Esophagus muscularis mucosa (tissue), 4 donors: ENCODE measurements at regions not wholly inside any gene's neighbourhood (a gene's known extent, or its start where the extent isn't known, plus 50 kb on each side); places are given as distances from the start of the nearest gene placed in this dataset.

Experiments used
- DNase-seq: peaks from one replicate; pipeline ENCODE4 v3.0.0-alpha.2; 2017; ENCODE audit errors: extremely low spot score
- H3K27ac ChIP-seq, 4 donors: fragments of 200-600 bp; sonication (generic); replicated peaks in 1 of 4; 1 replicate in 3 of 4; 2 replicates in 1 of 4; pipeline ENCODE4 v1.5.1; 2016 to 2019; ENCODE audit warnings: mild to moderate bottlenecking in 1 of 4
- H3K27me3 ChIP-seq, 4 donors: fragments of 200-600 bp; sonication (generic); one replicate each; pipeline versions ENCODE4 v1.5.1 to v1.6.0; 2016 to 2019
- H3K36me3 ChIP-seq, 4 donors: fragments of 200-600 bp; sonication (generic); one replicate each; pipeline ENCODE4 v1.5.1; 2016 to 2019
- H3K4me1 ChIP-seq, 4 donors: fragments of 200-600 bp; sonication (generic); one replicate each; pipeline ENCODE4 v1.5.1; 2016 to 2019
- H3K4me3 ChIP-seq, 4 donors: fragments of 200-600 bp; sonication (generic); 1 replicate in 2 of 4; 2 replicates in 2 of 4; pipeline ENCODE4 v1.5.1; 2016 to 2019; ENCODE audit warnings: mild to moderate bottlenecking in 4 of 4, moderate library complexity in 1 of 4
- H3K9me3 ChIP-seq, 4 donors: fragments of 200-600 bp; sonication (generic); 1 replicate in 3 of 4; 2 replicates in 1 of 4; pipeline ENCODE4 v1.5.1; 2016 to 2019
- CTCF ChIP-seq, 3 experiments: fragments of 200-600 bp in 2 of 3; fragments of 450-650 bp in 1 of 3; sonication (generic) in 2 of 3; IDR thresholded peaks; one replicate each; pipeline ENCODE4 v1.5.1; 2017 to 2019; ENCODE audit warnings: antibody characterized with exemption in 3 of 3, mild to moderate bottlenecking in 2 of 3, moderate library complexity in 1 of 3
- EP300 ChIP-seq: sonication (generic); formaldehyde crosslinking; IDR thresholded peaks from one replicate; pipeline ENCODE4 v1.6.1; 2017; ENCODE audit warnings: antibody characterized with exemption
- POLR2A ChIP-seq: fragments of 450-650 bp; IDR thresholded peaks from one replicate; pipeline ENCODE4 v1.6.1; 2017; ENCODE audit warnings: antibody characterized with exemption, moderate library complexity, mild to moderate bottlenecking, low read depth
- POLR2AphosphoS5 ChIP-seq, 2 donors: sonication (generic); formaldehyde crosslinking; IDR thresholded peaks; one replicate each; pipeline ENCODE4 v1.6.1; 2017; ENCODE audit warnings: antibody characterized with exemption in 2 of 2
- WGBS: methylation state at CpG from one replicate; pipeline ENCODE4 v1.1.5; 2018; 5-methylcytosine and 5-hydroxymethylcytosine counted together
- intact Hi-C: fragments of 100-400 bp; cut with DNase I; formaldehyde crosslinking; loops from one replicate; pipeline ENCODE4 v1.15.1; 2023

DNA sequence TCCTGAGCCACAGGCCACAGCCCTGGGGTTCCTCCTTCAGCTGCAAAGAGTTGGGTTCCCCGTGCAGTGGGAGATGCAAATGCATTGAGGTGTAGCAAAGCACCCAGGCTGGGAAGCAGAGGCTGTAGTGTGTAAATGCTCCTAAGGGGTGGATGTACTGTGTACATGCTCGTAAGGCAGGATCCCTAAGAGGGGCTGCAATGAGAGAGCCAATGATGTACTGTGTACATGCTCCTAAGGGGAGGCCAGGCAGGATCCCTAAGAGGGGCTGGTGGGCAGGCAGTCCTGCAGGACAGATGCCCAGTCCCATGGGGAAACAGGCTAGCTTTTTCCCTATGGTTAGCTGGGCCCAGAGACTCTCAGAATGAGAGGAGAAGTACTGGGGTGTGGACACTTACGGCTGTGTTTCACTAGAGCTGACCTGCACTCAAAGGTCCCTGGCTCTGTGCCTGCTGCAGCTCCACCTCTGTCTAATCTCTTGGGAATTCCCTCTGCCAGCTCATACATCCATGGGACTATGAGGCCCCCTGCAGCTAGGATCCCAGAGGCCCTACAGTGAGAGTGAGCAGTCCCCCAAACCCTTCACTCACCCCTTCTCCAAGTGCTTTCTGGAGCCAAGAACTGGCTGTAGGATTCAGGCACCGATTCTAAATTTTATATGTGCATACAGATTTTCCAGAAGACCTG lies 261.9 kb upstream of the LUZP2 start:
- Histone ChIP-seq H3K9me3 (no peaks in the 10 kb centered on the region), H3K4me1 (peaks cover 0 to 11% (median 3%) of the 10 kb centered on the region in 4 donors), H3K4me3 (no peak overlapping the region), H3K27me3 (no peaks in the 10 kb centered on the region), H3K27ac (no peak overlapping the region), H3K36me3 (no peaks in the 10 kb centered on the region)
- WGBS, result 91% methylated on average over 4 of the region's 4 CpGs
- no peak for DNase-seq
- TF ChIP-seq POLR2AphosphoS5 (IDR thresholded peaks at IDR 0.05), result no peak
- intact Hi-C loops, result no loop called here

DNA sequence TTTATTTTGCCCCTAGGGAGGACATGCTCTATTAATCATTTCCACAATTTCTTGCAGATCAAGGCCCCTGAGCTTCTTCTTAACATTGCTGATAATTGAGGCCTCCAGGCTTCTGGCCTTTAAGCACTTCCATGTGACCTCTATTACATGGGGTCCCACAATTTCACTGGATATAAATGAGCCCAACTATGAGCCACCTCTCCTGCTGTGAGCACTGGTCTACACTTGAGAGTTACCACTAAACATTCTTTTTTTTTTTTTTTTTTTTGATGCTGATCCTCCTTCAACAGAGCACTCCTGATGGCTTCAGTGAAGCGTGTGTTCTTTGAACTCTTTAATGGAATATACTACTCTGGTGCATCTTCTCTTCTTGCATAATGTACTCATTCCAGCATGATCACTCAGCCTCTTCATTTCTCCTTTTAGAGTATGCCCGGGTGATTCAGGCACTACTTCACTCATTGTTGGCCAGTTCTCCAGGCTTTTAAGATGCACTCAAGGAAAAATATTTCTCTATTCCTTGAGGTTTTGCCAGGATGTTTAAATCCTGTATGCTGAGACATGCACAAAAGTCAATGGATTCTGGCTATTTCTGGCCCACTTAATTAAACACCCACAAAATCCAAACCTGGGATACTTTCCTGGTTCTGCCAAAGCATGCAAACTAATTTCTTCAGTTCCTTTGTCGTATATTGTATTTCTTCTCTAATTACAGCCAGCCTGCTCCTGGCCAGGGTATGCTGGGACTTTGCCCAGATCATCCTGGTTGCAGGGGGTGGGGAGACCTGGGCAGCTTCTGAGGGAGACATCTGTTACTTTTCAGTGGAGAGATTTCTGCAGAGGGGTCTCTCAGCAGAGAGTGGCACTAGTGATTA lies 257.8 kb upstream of the LUZP2 start:
- H3K27me3 ChIP-seq, result no peaks in the 10 kb centered on the region
- H3K4me3 ChIP-seq, result no peak overlapping the region
- H3K9me3 ChIP-seq, result no peaks in the 10 kb centered on the region
- DNase-seq, result no peak
- WGBS, result 44% methylated on average over 3 of the region's 3 CpGs
- no peak overlapping the region for H3K27ac ChIP-seq
- H3K36me3 ChIP-seq, result no peaks in the 10 kb centered on the region
- peaks cover 0 to 11% (median 3%) of the 10 kb centered on the region in 4 donors for H3K4me1 ChIP-seq
- intact Hi-C loops, result no loop called here
- TF ChIP-seq POLR2A (no peak), POLR2AphosphoS5 (IDR thresholded peaks at IDR 0.05) (no peak), EP300 (no peak), CTCF (IDR thresholded peaks at IDR 0.05) (no peak)

- no peaks in the 10 kb centered on the region for H3K9me3 ChIP-seq
- H3K27me3 ChIP-seq, result no peaks in the 10 kb centered on the region
- TF ChIP-seq CTCF (IDR thresholded peaks at IDR 0.05) (no peak), POLR2A (no peak), POLR2AphosphoS5 (IDR thresholded peaks at IDR 0.05) (no peak), EP300 (no peak)
- no peak overlapping the region for H3K27ac ChIP-seq
- intact Hi-C loops, result no loop called here
- no peaks in the 10 kb centered on the region for H3K36me3 ChIP-seq
- no peak for DNase-seq
- H3K4me1 ChIP-seq, result peaks cover 0 to 11% (median 3%) of the 10 kb centered on the region in 4 donors
- H3K4me3 ChIP-seq, result no peak overlapping the region
These were observed 256.9 kb upstream of the LUZP2 start for GRCh38 chr11:24239930-24240329.

- H3K9me3 ChIP-seq, result no peaks in the 10 kb centered on the region
- WGBS, result 68% methylated on average over 1 of the region's 1 CpG
- H3K4me3 ChIP-seq, result no peak overlapping the region
These were observed 256.2 kb upstream of the LUZP2 start for GRCh38 chr11:24240496-24241175.

More at GRCh38 chr11:24240496-24241175, 256.2 kb upstream of the LUZP2 start:
- intact Hi-C loops, result no loop called here
- H3K4me1 ChIP-seq, result peaks cover 0 to 11% (median 3%) of the 10 kb centered on the region in 4 donors
- H3K36me3 ChIP-seq, result no peaks in the 10 kb centered on the region
- TF ChIP-seq CTCF (IDR thresholded peaks at IDR 0.05), result no peak
- no peaks in the 10 kb centered on the region for H3K27me3 ChIP-seq
- DNase-seq, result no peak
- H3K27ac ChIP-seq, result no peak overlapping the region
